Naive B cell (primary cell): ENCODE measurements at regions not wholly inside any gene's neighbourhood (a gene's known extent, or its start where the extent isn't known, plus 50 kb on each side); places are given as distances from the start of the nearest gene placed in this dataset.
A peak's percentile ranks its signal among the peaks of the same experiment; 100 is the strongest.

ENCODE experiments used
- ATAC-seq, 2 donors: fragments of 150-1000 bp; cut with Tn5 transposase; 2 replicates each; pipeline ENCODE4 v1.10.0; 2021; ENCODE audit warnings: low read depth in 2 of 2, mild to moderate bottlenecking in 2 of 2, moderate library complexity in 2 of 2
- DNase-seq: peaks from one replicate; pipeline ENCODE4 v3.0.0; 2022
- H3K27ac Mint-ChIP-seq, 6 donors: one replicate each; pipeline ENCODE4 v1.8.0; 2020 to 2022; ENCODE audit warnings: mild to moderate bottlenecking in 6 of 6, mixed read lengths in 6 of 6, moderate library complexity in 5 of 6, inconsistent platforms in 2 of 6
- H3K27me3 Mint-ChIP-seq, 3 donors: one replicate each; pipeline ENCODE4 v1.8.0; 2021 to 2022; ENCODE audit warnings: mixed read lengths in 3 of 3, mild to moderate bottlenecking in 1 of 3
- H3K36me3 Mint-ChIP-seq, 2 donors: one replicate each; pipeline ENCODE4 v1.8.0; 2020 to 2022; ENCODE audit warnings: mixed read lengths in 2 of 2, inconsistent platforms in 1 of 2, mild to moderate bottlenecking in 1 of 2
- H3K4me1 Mint-ChIP-seq, 3 donors: one replicate each; pipeline ENCODE4 v1.8.0; 2020 to 2022; ENCODE audit warnings: mixed read lengths in 3 of 3, inconsistent platforms in 1 of 3, mild to moderate bottlenecking in 1 of 3, moderate library complexity in 1 of 3
- H3K4me3 Mint-ChIP-seq, 8 donors: one replicate each; pipeline ENCODE4 v1.8.0; 2020 to 2022; ENCODE audit warnings: mild to moderate bottlenecking in 8 of 8, mixed read lengths in 8 of 8, moderate library complexity in 8 of 8, inconsistent platforms in 2 of 8
- H3K9me3 Mint-ChIP-seq, 7 donors: one replicate each; pipeline ENCODE4 v1.8.0; 2020 to 2022; ENCODE audit warnings: mixed read lengths in 7 of 7, mild to moderate bottlenecking in 5 of 7, inconsistent platforms in 2 of 7, moderate library complexity in 1 of 7

DNA sequence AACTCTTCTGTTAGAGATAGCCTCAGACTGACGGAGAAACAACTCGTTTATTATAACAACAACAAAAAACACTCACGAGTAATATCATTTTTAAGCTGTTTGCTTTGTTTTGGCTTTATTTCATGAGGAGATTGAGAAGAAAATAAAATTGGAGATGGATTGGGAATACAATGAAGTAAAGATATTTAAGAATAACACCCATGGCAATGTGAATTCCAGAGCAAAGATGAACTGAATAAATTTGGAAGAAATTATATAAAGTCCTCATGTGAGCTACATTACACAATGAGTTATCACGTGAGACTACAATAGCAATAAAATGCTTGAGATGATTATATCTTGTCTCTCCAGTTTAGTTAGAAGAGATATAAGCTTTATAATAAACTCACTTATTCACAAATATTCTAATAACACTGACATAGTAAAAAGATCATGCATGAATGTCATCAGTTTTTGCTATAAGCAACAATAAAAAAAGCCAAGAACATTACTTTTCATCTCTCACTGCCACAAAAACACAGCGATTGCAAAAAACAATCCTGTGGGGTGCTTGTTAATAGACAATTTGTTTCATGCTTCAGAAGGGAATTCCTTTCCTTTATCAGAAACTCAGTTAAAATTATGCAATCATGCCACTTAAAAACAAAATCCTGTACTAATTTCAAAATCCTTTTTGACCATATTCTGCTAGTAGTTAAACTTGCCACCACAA is 696.7 kb upstream of the MARCKS start:
- no peak overlapping the region for H3K27ac Mint-ChIP-seq
- H3K27me3 Mint-ChIP-seq: no peaks in the 10 kb centered on the region
- DNase-seq (no peak), ATAC-seq (no peak)
- H3K4me1 Mint-ChIP-seq: no peaks in the 10 kb centered on the region
- no peak overlapping the region for H3K4me3 Mint-ChIP-seq
- no peaks in the 10 kb centered on the region for H3K9me3 Mint-ChIP-seq
- no peaks in the 10 kb centered on the region for H3K36me3 Mint-ChIP-seq

DNA sequence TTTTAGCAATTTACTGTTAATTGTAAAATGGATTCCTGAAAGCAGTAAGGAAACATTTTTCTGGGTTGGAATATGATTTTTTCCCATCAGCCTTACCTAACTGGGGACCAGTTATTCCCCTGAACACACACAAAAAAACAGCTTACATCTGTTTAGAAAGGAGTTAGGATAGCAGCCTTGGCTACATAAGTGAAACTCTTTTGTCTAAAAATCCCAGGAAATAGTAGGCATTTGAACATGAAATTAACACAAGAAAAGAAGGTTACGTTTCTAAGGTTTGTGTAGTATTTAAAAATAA is 696.2 kb upstream of the MARCKS start:
- ATAC-seq: no peak
- Mint-ChIP-seq H3K27me3 (no peaks in the 10 kb centered on the region), H3K4me3 (no peak overlapping the region), H3K27ac (no peak overlapping the region), H3K9me3 (no peaks in the 10 kb centered on the region), H3K36me3 (no peaks in the 10 kb centered on the region), H3K4me1 (no peaks in the 10 kb centered on the region)
- DNase-seq: no peak

DNA sequence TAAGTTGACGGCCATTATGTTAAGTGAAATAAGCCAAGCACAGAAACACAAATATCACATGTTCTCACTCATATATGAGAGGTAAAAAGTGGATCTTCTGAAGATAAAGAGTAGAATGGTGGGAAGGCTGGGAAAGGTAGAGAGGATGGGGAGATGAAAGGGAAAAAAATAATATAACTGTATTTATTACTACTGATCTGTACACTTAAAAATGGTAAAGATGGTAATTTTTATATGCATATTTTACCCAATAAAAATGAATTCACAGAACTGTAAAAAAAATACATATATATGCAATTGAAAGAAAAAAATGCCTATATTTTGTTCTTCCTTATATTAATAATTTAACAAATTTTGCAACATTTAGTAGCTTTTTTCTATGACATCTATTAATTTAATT is 694.4 kb upstream of the MARCKS start:
- H3K27ac Mint-ChIP-seq: no peak overlapping the region
- H3K4me3 Mint-ChIP-seq: no peak overlapping the region
- H3K36me3 Mint-ChIP-seq: no peaks in the 10 kb centered on the region
- no peaks in the 10 kb centered on the region for H3K27me3 Mint-ChIP-seq
- ATAC-seq (no peak), DNase-seq (no peak)
- H3K4me1 Mint-ChIP-seq: no peaks in the 10 kb centered on the region
- no peaks in the 10 kb centered on the region for H3K9me3 Mint-ChIP-seq

DNA sequence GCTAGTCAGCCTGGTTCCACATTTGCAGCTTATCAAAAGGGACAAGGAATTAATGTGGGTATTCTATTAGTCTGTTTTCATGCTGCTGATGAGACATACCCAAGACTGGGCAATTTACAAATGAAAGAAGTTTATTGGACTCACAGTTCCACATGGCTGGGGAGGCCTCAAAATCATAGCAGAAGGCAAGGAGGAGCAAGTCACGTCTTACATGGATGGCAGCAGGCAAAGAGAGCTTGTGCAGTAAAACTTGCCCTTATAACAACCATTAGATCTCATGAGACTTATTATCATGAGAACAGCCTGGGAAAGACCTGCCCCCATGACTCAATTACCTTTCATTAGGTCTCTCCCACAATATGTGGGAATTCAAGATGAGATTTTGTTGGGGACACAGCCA is 689.1 kb upstream of the MARCKS start:
- Mint-ChIP-seq H3K4me1 (no peaks in the 10 kb centered on the region), H3K36me3 (no peaks in the 10 kb centered on the region), H3K27ac (no peak overlapping the region), H3K4me3 (no peak overlapping the region), H3K27me3 (peaks cover 0 to 6% (median 0%) of the 10 kb centered on the region in 3 donors), H3K9me3 (peaks cover 0 to 6% (median 4%) of the 10 kb centered on the region in 7 donors)
- no peak for ATAC-seq
- no peak for DNase-seq

DNA sequence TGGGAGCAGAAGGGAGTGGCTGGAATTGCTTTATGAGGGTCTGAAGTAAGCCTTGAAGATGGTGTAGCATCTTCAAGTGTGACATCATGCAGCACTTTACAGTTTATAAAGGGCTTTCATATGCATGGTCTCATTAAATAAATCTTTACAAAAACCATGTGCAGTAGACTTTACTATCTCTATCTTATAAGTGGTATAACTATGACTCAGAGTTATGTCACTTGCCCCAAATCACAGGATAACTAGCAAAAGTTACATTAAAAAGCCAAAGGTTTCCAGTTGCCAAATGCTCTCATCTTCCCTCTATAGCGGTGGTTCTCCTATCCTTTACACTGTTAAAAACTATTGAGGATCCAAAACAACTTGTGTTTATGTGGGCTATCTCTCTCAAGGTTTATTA is 687.7 kb upstream of the MARCKS start:
- no peak overlapping the region for H3K27ac Mint-ChIP-seq
- peaks cover 0 to 6% (median 4%) of the 10 kb centered on the region in 7 donors for H3K9me3 Mint-ChIP-seq
- peaks cover 0 to 6% (median 0%) of the 10 kb centered on the region in 3 donors for H3K27me3 Mint-ChIP-seq
- H3K36me3 Mint-ChIP-seq: no peaks in the 10 kb centered on the region
- DNase-seq (no peak), ATAC-seq (no peak)
- H3K4me1 Mint-ChIP-seq: no peaks in the 10 kb centered on the region
- no peak overlapping the region for H3K4me3 Mint-ChIP-seq

DNA sequence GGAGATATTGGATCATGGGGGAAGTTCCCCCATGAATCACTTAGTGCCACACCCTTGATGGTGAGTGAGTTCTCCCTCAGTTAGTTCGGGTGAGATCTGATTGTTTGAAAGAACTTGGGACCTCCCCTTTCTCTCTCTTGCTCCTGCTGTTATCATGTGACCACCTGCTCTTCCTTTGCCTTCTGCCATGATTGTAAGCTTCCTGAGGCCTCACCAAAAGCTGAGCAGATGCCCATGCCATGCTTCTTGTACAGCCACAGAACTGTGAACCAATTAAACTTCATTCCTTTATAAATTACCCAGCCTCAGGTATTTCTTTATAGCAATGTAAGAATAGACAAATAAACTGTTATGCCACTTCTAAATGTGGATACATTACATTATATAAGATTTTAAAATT is 686.7 kb upstream of the MARCKS start:
- DNase-seq (no peak), ATAC-seq (no peak)
- H3K4me1 Mint-ChIP-seq: no peaks in the 10 kb centered on the region
- peaks cover 0 to 6% (median 4%) of the 10 kb centered on the region in 7 donors for H3K9me3 Mint-ChIP-seq
- H3K27me3 Mint-ChIP-seq: peaks cover 0 to 6% (median 0%) of the 10 kb centered on the region in 3 donors
- peak overlapping the region in 1 of 8 donors; percentile 2 for H3K4me3 Mint-ChIP-seq
- no peak overlapping the region for H3K27ac Mint-ChIP-seq
- H3K36me3 Mint-ChIP-seq: no peaks in the 10 kb centered on the region

DNA sequence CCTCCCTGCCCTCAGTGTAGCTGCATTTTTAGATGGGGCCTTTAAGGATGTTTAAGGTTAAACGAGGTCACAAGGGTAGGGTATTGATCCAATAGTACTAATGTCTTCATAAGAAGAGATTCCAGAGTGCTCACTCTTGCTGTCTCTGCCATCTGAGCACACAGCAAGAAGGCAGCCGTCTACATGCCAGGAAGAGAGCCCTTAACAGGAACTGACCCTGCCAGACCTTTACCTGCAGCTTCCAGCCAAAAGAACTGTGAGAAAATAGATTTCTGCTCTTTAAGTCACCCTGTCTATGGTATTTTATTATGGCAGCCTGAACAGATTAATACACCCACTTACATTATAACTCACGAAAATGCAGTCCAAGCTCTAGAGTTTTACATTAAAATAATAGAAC is 685.3 kb upstream of the MARCKS start:
- Mint-ChIP-seq H3K9me3 (peaks cover 0 to 6% (median 4%) of the 10 kb centered on the region in 7 donors), H3K27me3 (peaks cover 0 to 6% (median 0%) of the 10 kb centered on the region in 3 donors), H3K36me3 (no peaks in the 10 kb centered on the region), H3K4me3 (no peak overlapping the region), H3K4me1 (no peaks in the 10 kb centered on the region), H3K27ac (no peak overlapping the region)
- ATAC-seq: no peak
- no peak for DNase-seq

DNA sequence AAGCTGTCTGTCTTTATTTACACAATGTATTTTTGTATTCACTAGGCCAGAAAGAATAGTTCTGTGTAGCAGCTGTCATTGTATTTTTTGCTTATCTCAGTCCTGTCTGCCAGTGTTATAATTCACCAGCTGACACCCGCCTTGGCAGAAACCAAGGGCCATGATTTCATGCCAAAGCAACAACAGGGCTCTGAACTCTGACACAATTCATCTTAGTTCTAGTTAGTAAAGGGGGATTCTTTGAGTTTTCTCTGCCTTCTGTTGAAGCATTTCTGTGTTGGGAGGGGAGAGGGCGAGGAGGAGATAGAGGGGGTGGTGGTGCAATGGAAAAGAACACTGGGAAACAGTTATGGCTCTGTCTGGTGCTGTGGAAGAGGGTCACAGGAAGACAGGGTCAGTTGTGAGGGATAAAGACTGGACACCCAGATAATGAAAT is 684.6 kb upstream of the MARCKS start:
- Mint-ChIP-seq H3K9me3 (peaks cover 0 to 6% (median 4%) of the 10 kb centered on the region in 7 donors), H3K4me1 (no peaks in the 10 kb centered on the region), H3K27ac (peak overlapping the region in 1 of 6 donors; percentile 76), H3K4me3 (no peak overlapping the region), H3K27me3 (peaks cover 0 to 6% (median 0%) of the 10 kb centered on the region in 3 donors), H3K36me3 (no peaks in the 10 kb centered on the region)
- ATAC-seq: no peak
- DNase-seq: no peak

DNA sequence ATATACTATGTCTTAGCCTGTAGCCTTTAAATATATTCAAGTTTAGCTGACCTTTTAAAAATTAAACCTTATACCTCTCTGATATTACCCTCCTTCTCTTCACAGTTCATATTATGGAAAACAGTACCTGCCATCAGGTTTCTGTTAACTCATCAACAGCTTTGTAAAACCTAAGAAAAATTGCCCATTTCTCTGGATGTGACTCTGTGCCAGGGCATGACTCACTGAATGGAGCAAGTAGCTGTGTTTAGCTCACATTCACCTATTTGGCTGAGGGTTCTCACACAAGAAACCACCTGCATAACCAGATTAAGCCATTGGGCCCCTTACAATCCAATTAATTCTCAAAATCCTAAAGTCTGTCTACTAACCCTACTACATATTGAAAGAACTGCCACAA is 678.8 kb upstream of the MARCKS start:
- H3K27ac Mint-ChIP-seq: no peak overlapping the region
- H3K36me3 Mint-ChIP-seq: no peaks in the 10 kb centered on the region
- no peak overlapping the region for H3K4me3 Mint-ChIP-seq
- no peaks in the 10 kb centered on the region for H3K4me1 Mint-ChIP-seq
- no peaks in the 10 kb centered on the region for H3K9me3 Mint-ChIP-seq
- peaks cover 0 to 8% (median 0%) of the 10 kb centered on the region in 3 donors for H3K27me3 Mint-ChIP-seq
- ATAC-seq (no peak), DNase-seq (no peak)

DNA sequence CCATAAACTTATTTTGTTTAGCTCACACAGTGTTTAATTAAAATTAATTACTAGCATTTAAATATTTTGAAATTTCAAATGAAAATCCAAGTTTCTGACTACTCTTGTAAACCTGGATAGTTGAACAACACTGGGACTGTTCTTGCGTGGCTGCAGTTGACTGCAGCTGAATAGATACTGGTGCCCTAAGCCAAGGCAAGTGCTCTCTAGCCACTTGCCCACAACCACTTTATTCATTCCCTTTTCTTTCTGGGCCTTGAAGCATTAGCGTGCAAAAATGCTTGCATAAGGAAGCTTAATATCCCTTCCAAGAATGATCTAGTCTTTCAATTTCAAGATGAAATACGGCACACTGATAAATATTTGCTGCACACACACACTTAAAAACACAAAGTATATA is 676.0 kb upstream of the MARCKS start:
- no peak for ATAC-seq
- Mint-ChIP-seq H3K27ac (no peak overlapping the region), H3K27me3 (peaks cover 0 to 8% (median 0%) of the 10 kb centered on the region in 3 donors), H3K36me3 (no peaks in the 10 kb centered on the region), H3K9me3 (no peaks in the 10 kb centered on the region), H3K4me1 (no peaks in the 10 kb centered on the region), H3K4me3 (no peak overlapping the region)
- no peak for DNase-seq

DNA sequence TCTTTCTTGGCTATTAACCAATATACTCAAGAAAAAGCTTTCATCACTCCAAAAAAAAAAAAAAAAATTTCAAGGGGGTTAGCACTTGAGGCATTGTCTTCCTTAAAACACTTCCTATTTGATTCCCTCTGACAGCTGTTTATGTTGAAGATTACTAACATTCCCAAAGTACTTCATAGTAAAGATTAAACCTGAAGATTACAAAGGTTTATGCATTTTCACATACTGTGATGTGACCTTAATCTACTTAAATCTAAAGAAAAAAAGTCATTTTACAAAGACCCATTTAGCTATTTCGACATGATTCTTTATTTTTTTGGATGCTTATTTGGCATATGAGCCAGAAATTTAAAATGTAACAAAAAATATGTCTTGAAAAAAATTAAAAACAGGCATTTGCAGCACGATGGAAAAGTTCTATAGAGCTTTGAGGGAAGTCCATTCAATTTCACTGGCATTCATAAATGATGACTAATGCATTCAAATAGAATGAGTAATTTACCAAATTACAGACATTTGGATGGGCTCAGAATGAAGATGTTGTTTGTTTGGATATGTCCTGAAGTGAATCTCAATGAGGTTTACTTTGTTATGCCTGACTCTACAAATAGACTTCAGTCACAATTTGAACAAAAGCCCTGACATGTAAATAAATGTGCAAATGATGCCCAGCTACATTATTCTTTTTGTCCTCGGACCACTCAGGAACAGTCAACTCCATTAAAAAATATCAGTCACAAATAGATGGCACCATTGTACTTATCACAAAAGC is 674.6 kb upstream of the MARCKS start:
- ATAC-seq (no peak), DNase-seq (no peak)
- no peaks in the 10 kb centered on the region for H3K9me3 Mint-ChIP-seq
- H3K4me1 Mint-ChIP-seq: no peaks in the 10 kb centered on the region
- H3K36me3 Mint-ChIP-seq: no peaks in the 10 kb centered on the region
- peaks cover 0 to 8% (median 0%) of the 10 kb centered on the region in 3 donors for H3K27me3 Mint-ChIP-seq
- peak overlapping the region in 1 of 8 donors; percentile 2 for H3K4me3 Mint-ChIP-seq
- no peak overlapping the region for H3K27ac Mint-ChIP-seq

DNA sequence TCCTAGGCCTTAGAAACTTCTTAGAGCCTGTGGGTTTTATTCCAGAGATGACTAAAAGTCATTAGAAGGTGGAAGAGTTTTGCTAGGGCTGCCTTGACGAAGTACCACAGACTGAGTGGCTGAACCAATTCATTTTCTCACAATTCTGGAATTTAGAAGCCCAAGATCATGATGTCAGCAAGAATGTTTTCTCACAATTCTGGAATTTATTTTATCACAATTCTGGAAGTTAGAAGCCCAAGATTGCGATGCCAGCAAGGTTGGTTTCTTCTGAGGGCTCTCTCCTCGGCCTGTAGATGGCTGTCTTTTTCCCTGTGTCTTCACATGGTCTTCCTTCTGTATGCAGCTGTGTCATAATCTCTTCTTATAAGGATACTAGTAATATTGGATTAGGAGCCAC is 672.9 kb upstream of the MARCKS start:
- no peaks in the 10 kb centered on the region for H3K36me3 Mint-ChIP-seq
- no peaks in the 10 kb centered on the region for H3K9me3 Mint-ChIP-seq

DNA sequence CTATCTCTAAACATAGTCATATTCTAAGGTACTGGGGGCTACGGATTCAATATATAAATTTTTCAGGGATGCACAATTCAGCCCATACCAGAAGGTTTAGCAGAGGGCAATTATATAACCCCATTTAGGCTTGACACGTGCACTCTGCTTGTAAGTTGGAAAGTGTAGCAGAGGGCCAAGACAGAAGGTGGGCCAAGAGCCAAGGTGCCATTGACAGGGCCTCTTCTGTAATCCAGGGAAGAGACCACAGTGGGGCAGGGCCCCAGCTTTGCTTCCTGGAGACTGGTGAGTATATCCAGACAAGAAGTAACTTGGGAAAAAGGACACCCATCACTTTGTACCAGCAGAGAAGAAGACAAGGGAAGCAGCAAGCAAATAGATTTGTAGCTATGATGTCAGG is 672.4 kb upstream of the MARCKS start:
- no peak overlapping the region for H3K4me3 Mint-ChIP-seq
- H3K27me3 Mint-ChIP-seq: peaks cover 0 to 18% (median 0%) of the 10 kb centered on the region in 3 donors
- no peak for ATAC-seq
- no peaks in the 10 kb centered on the region for H3K36me3 Mint-ChIP-seq
- no peak for DNase-seq
- H3K27ac Mint-ChIP-seq: peak overlapping the region in 1 of 6 donors; percentile 15
- H3K9me3 Mint-ChIP-seq: no peaks in the 10 kb centered on the region
- H3K4me1 Mint-ChIP-seq: no peaks in the 10 kb centered on the region

More for the DNA sequence above, 672.9 kb upstream of the MARCKS start:
- Mint-ChIP-seq H3K27ac (peak overlapping the region in 1 of 6 donors; percentile 15), H3K4me3 (no peak overlapping the region), H3K27me3 (peaks cover 0 to 18% (median 0%) of the 10 kb centered on the region in 3 donors), H3K4me1 (no peaks in the 10 kb centered on the region)
- DNase-seq (no peak), ATAC-seq (no peak)

DNA sequence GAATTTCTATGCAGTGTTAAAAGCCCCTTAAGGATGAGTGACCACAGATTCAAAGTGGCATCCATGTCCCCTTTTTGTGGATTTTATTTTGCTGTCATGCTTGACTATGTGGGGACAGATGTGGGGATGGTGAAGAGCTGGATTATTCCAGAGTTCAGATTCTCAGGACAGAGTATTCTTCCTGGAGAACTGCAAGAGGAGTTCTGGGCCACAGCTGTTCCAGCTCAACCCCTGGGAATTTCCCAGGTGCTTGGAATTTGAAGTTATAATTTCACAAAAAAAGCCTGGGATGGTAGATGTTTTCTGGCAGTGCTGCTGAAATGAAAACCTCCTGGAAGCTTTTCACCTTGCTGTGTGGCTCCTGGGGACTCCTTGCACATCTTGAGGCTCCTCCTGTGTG is 671.8 kb upstream of the MARCKS start:
- ATAC-seq: no peak
- no peak for DNase-seq
- Mint-ChIP-seq H3K9me3 (no peaks in the 10 kb centered on the region), H3K36me3 (no peaks in the 10 kb centered on the region), H3K27ac (no peak overlapping the region), H3K27me3 (peaks cover 0 to 12% (median 0%) of the 10 kb centered on the region in 3 donors), H3K4me1 (no peaks in the 10 kb centered on the region), H3K4me3 (no peak overlapping the region)
